Transverse colon (tissue), 4 donors: ENCODE measurements at regions not wholly inside any gene's neighbourhood (a gene's known extent, or its start where the extent isn't known, plus 50 kb on each side); places are given as distances from the start of the nearest gene placed in this dataset.
"Not testable (repeated sequence)": the region's sequence is repeated elsewhere in the genome, so short reads cannot be mapped to it uniquely, and the experiment has no call there.

Experiments used
- DNase-seq: peaks from one replicate; pipeline ENCODE4 v3.0.0-alpha.2; 2019
- H3K27ac ChIP-seq, 4 donors: fragments of 200-600 bp; sonication (generic); 2 replicates each; pipeline ENCODE4 v1.5.1; 2016 to 2018; ENCODE audit warnings: inconsistent platforms in 4 of 4
- H3K27me3 ChIP-seq: fragments of 200-600 bp; sonication (generic); 2 replicates; pipeline ENCODE4 v1.5.1; 2017; ENCODE audit warnings: inconsistent platforms
- H3K36me3 ChIP-seq, 4 donors: fragments of 200-600 bp; sonication (generic); 2 replicates each; pipeline ENCODE4 v1.5.1; 2017 to 2019; ENCODE audit warnings: inconsistent platforms in 4 of 4
- H3K4me1 ChIP-seq, 4 donors: fragments of 200-600 bp; sonication (generic); 2 replicates each; pipeline ENCODE4 v1.5.1; 2017 to 2020; ENCODE audit warnings: inconsistent platforms in 4 of 4
- H3K4me3 ChIP-seq, 4 donors: fragments of 200-600 bp; sonication (generic); 1 replicate in 1 of 4; 2 replicates in 3 of 4; pipeline versions ENCODE4 v1.5.1 to v1.6.1; 2017 to 2019; ENCODE audit warnings: inconsistent platforms in 4 of 4
- H3K9me3 ChIP-seq, 2 donors: fragments of 200-600 bp; sonication (generic); 2 replicates each; pipeline ENCODE4 v1.5.1; 2017 to 2019; ENCODE audit warnings: inconsistent platforms in 2 of 2
- CTCF ChIP-seq, 5 experiments: fragments of 200-600 bp in 3 of 5; fragments of 450-650 bp in 2 of 5; sonication (generic) in 3 of 5; IDR thresholded peaks; 1 replicate in 2 of 5; 2 replicates in 3 of 5; pipeline ENCODE4 v1.5.1; 2016 to 2017; ENCODE audit warnings: antibody characterized with exemption in 5 of 5, inconsistent platforms in 3 of 5, mild to moderate bottlenecking in 2 of 5, moderate library complexity in 1 of 5
- EP300 ChIP-seq: sonication (generic); formaldehyde crosslinking; IDR thresholded peaks from one replicate; pipeline ENCODE4 v1.6.1; 2017; ENCODE audit warnings: antibody characterized with exemption, low read depth
- POLR2A ChIP-seq: fragments of 450-650 bp; IDR thresholded peaks from one replicate; pipeline ENCODE4 v1.6.1; 2016; ENCODE audit warnings: antibody characterized with exemption, mild to moderate bottlenecking, moderate library complexity
- POLR2AphosphoS5 ChIP-seq, 3 donors: sonication (generic); formaldehyde crosslinking; IDR thresholded peaks; one replicate each; pipeline ENCODE4 v1.6.1; 2016; ENCODE audit warnings: antibody characterized with exemption in 3 of 3
- WGBS, 2 donors: methylation state at CpG; one replicate each; pipeline ENCODE4 v1.1.5; 2018; ENCODE audit warnings: low coverage in 1 of 2; 5-methylcytosine and 5-hydroxymethylcytosine counted together
- in situ Hi-C, 4 donors: fragments of 200-750 bp; cut with MboI; loops; one replicate each; pipeline versions ENCODE4 v1.15.0 to v1.15.1; 2017; ENCODE audit warnings: low sequenced_read_pairs in 3 of 4, low pct_ligation_motif_present in 1 of 4, low pct_unique_long_range_greater_than_20kb in 1 of 4
- intact Hi-C: fragments of 100-400 bp; cut with DNase I; formaldehyde crosslinking; loops from one replicate; pipeline ENCODE4 v1.15.1; 2023; ENCODE audit warnings: low total_unique reads

DNA sequence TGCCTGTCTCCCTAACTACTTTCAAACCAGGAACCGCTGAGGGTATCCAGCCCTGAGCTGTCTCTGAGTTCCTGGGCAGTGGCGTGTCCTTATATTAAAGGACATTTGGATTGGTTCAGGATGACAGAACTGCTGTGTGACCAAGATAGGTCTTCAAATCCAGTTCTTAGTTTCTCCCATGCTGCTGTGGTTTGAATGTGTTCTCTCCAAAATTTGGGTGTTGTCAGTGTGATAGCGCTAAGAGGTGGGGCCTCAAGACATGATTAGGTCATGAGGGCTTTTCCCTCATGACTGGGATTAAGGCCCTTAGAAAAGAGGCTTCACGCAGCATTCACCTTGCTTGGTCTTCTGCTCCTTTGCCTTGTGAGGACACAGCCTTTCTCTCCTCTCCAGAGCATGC, 376.5 kb upstream of the TPM1 start:
- WGBS, 2 donors: 92 to 100% methylated on average over 3 to 4 of the region's 4 CpGs
- H3K27ac ChIP-seq: no peak overlapping the region
- in situ Hi-C loops: loop anchor here in 1 of 4 donors (25.0 kb wide), 1 partner anchor 279 kb away; the partner anchor contains the start of gene TLN2
- H3K4me1 ChIP-seq: peaks cover 0 to 14% (median 3%) of the 10 kb centered on the region in 4 donors
- no peak for DNase-seq
- H3K9me3 ChIP-seq: no peaks in the 10 kb centered on the region
- intact Hi-C loops: loop anchor here (2.0 kb wide), 1 partner anchor 49 kb away; no protein-coding TSS in a partner anchor
- no peak for TF ChIP-seq CTCF (IDR thresholded peaks at IDR 0.05)
- no peaks in the 10 kb centered on the region for H3K36me3 ChIP-seq
- no peak overlapping the region for H3K4me3 ChIP-seq
- H3K27me3 ChIP-seq: no peaks in the 10 kb centered on the region

DNA sequence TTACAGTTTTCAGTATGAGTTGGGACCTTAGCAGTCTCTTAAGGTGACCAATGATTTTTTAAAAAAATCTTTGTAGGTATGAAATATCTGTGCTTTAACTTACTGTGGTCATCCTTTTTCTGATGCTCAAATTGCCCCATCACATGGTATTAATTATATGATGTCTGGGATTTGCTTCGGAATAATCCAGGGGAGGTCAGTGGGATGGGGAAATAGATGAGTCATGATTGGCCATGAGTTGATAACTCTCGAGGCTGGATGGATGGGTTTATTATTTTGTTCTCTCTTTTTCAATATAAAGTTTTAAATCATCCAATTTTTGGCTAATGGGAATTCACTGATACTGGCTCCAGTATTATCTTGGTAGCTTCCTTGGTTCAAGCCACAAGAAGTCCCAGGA, 370.3 kb upstream of the TPM1 start:
- in situ Hi-C loops: loop anchor here in 1 of 4 donors (25.0 kb wide), 1 partner anchor 285 kb away; the partner anchor contains the start of gene TLN2
- Histone ChIP-seq H3K4me3 (no peak overlapping the region), H3K36me3 (peaks cover 0 to 11% (median 0%) of the 10 kb centered on the region in 4 donors), H3K9me3 (no peaks in the 10 kb centered on the region), H3K27ac (no peak overlapping the region), H3K27me3 (no peaks in the 10 kb centered on the region), H3K4me1 (no peaks in the 10 kb centered on the region)
- intact Hi-C loops: no loop called here
- DNase-seq: no peak
- TF ChIP-seq POLR2A (no peak), POLR2AphosphoS5 (IDR thresholded peaks at IDR 0.05) (no peak), CTCF (IDR thresholded peaks at IDR 0.05) (no peak), EP300 (no peak)
- 73 to 82% methylated on average over 2 of the region's 2 CpGs for WGBS, 2 donors

DNA sequence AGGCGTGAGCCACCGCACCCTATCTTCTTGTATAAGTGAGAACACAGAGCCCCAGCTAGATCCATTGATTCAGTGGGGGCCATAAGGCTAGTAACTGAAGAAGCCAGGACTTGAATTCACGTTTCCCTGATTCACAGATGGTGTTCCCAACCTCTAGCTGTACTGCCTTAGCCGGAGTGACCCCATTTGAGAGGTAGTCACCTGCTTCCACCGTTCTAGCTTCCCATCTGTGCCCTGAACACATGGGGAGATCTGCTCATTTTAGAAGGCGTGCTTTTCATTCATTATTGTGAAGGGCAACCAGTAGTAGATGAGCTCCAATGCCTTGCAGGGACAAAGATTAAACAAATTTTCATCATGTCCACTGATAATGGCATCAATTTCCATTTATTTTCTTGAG, 365.7 kb upstream of the TPM1 start:
- Histone ChIP-seq H3K27me3 (no peaks in the 10 kb centered on the region), H3K27ac (no peak overlapping the region), H3K36me3 (peaks cover 0 to 21% (median 7%) of the 10 kb centered on the region in 4 donors), H3K9me3 (no peaks in the 10 kb centered on the region), H3K4me3 (no peak overlapping the region), H3K4me1 (no peaks in the 10 kb centered on the region)
- in situ Hi-C loops: no loop called here
- WGBS, 2 donors: 90 to 92% methylated on average over 3 to 6 of the region's 6 CpGs
- TF ChIP-seq POLR2AphosphoS5 (IDR thresholded peaks at IDR 0.05): no peak
- TF ChIP-seq EP300: no peak
- no peak for TF ChIP-seq POLR2A
- intact Hi-C loops: no loop called here
- DNase-seq: no peak

- DNase-seq: no peak
- Histone ChIP-seq H3K27ac (no peak overlapping the region), H3K9me3 (no peaks in the 10 kb centered on the region), H3K27me3 (no peaks in the 10 kb centered on the region), H3K4me1 (no peaks in the 10 kb centered on the region), H3K36me3 (peaks cover 0 to 14% (median 6%) of the 10 kb centered on the region in 4 donors), H3K4me3 (no peak overlapping the region)
- 82 to 86% methylated on average over 6 of the region's 6 CpGs for WGBS, 2 donors
- TF ChIP-seq CTCF (IDR thresholded peaks at IDR 0.05) (no peak), POLR2A (no peak), EP300 (no peak)
- intact Hi-C loops (no loop called here), in situ Hi-C loops (no loop called here)
These were observed 360.3 kb upstream of the TPM1 start for GRCh38 chr15:62681939-62682896.

DNA sequence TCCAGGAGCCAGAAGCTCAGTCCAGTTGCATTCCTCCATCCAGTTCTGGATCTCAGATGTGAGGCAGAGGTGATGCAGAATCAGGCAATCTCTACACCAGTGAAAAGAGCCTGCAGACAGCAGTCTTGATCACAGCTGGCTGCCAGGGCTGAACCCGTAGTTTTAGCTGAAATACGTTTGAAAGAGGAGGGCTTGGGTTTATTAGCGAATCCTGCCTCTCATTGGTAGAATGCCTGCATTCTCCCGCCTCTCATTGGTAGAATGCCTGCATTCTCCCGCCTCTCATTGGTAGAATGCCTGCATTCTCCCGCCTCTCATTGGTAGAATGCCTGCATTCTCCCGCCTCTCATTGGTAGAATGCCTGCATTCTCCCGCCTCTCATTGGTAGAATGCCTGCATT, 359.4 kb upstream of the TPM1 start:
- in situ Hi-C loops, DNase-seq: not testable (repeated sequence)

More for the DNA sequence above, 359.4 kb upstream of the TPM1 start:
- H3K4me1 ChIP-seq, intact Hi-C loops, H3K4me3 ChIP-seq, H3K27me3 ChIP-seq, H3K27ac ChIP-seq, H3K9me3 ChIP-seq: not testable (repeated sequence)
- 85 to 96% methylated on average over 2 to 8 of the region's 8 CpGs for WGBS, 2 donors
- H3K36me3 ChIP-seq: peaks cover 0 to 20% (median 2%) of the 10 kb centered on the region in 4 donors
